ENCODE measurements at regions not wholly inside any gene's neighbourhood (a gene's known extent, or its start where the extent isn't known, plus 50 kb on each side); places are given as distances from the start of the nearest gene placed in this dataset.

DNA sequence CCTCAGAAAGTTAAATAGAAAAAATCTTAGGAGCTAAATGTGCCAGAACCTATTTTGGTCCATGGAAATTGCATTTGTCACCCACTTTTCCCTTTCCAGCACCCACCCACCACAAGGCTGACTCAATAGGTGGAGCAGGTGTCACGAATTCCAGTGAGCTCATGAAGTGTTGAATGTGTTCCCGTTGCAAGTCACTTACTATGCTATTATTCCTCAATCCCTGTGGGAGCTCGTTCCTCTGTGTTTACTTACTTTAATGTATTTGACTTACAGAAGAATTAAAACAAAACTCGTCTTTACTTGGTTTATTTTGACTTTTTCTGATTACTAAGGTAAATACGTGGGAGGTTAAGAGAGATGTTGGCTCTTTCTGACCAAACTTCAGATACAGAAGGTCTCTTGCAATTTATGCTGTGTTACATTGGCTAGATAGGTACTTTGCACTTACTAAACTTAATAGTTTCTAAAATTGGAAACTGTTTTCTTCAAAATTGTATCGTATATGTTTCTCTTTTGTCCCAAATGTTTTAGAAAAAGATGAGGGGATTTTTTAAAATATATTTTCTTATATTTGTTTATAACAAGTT, 269.4 kb upstream of the NOVA1 start:
- Histone ChIP-seq H3K36me3 (ENCODE audit: control insufficient read depth, insufficient read depth, low read length) (no peaks in the 10 kb centered on the region), H3K9me3 (ENCODE audit: control insufficient read depth, insufficient read depth, low read length) (no peaks in the 10 kb centered on the region), H3K4me3 (ENCODE audit: low read depth, low read length) (no peak overlapping the region), H3K4me1 (ENCODE audit: control insufficient read depth, insufficient read depth, low read length) (no peaks in the 10 kb centered on the region), H3K27ac (ENCODE audit: low read depth, low read length) (no peak overlapping the region), H3K27me3 (ENCODE audit: control insufficient read depth, insufficient read depth, low read length) (no peaks in the 10 kb centered on the region)
- WGBS (ENCODE audit: insufficient coverage): no CpG with 5 or more reads among the region's 6 CpGs
- DNase-seq (ENCODE audit: low read depth in 4 of 6, low spot score in 6 of 6): peak in 2 of 6 donors; percentile 10 to 36

DNA sequence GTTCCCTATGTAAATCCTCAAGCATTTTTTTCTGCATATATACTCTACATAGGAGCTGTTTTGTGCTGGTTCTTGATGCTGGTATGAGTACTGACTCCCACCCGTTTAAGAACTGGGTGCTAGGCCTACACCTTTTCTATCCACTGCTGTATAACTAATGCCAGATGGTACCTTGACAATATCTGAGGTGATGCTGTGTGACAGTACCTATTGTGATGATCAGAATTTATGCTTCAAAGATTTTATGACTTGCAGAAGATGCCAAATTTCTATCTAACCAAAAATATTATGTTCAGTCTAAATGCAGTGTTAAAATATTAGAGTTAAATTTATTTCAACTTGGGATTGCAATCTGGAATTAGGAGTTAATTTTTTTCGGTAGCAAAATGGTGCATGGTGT, 272.3 kb upstream of the NOVA1 start:
- Histone ChIP-seq H3K4me1 (ENCODE audit: control insufficient read depth, insufficient read depth, low read length) (no peaks in the 10 kb centered on the region), H3K4me3 (ENCODE audit: low read depth, low read length) (no peak overlapping the region), H3K27me3 (ENCODE audit: control insufficient read depth, insufficient read depth, low read length) (no peaks in the 10 kb centered on the region), H3K9me3 (ENCODE audit: control insufficient read depth, insufficient read depth, low read length) (no peaks in the 10 kb centered on the region), H3K36me3 (ENCODE audit: control insufficient read depth, insufficient read depth, low read length) (no peaks in the 10 kb centered on the region), H3K27ac (ENCODE audit: low read depth, low read length) (no peak overlapping the region)
- no peak for DNase-seq (ENCODE audit: low read depth in 4 of 6, low spot score in 6 of 6)
- WGBS (ENCODE audit: insufficient coverage): no CpG with 5 or more reads among the region's 2 CpGs

GRCh38 chr14:26870722-26871617, 273.1 kb upstream of the NOVA1 start:
- H3K9me3 ChIP-seq (ENCODE audit: control insufficient read depth, insufficient read depth, low read length): no peaks in the 10 kb centered on the region
- H3K4me3 ChIP-seq (ENCODE audit: low read depth, low read length): no peak overlapping the region
- peak overlapping the region; percentile 22 for H3K27ac ChIP-seq (ENCODE audit: low read depth, low read length)
- 29% methylated on average over 2 of the region's 8 CpGs for WGBS (ENCODE audit: insufficient coverage)
- peak in 2 of 6 donors; percentile 53 to 94 for DNase-seq (ENCODE audit: low read depth in 4 of 6, low spot score in 6 of 6)
- no peaks in the 10 kb centered on the region for H3K27me3 ChIP-seq (ENCODE audit: control insufficient read depth, insufficient read depth, low read length)
- no peaks in the 10 kb centered on the region for H3K4me1 ChIP-seq (ENCODE audit: control insufficient read depth, insufficient read depth, low read length)
- no peaks in the 10 kb centered on the region for H3K36me3 ChIP-seq (ENCODE audit: control insufficient read depth, insufficient read depth, low read length)

- peak in 2 of 6 donors; percentile 76 to 85 for DNase-seq (ENCODE audit: low read depth in 4 of 6, low spot score in 6 of 6)
- H3K4me3 ChIP-seq (ENCODE audit: low read depth, low read length): no peak overlapping the region
- no peak overlapping the region for H3K27ac ChIP-seq (ENCODE audit: low read depth, low read length)
- H3K36me3 ChIP-seq (ENCODE audit: control insufficient read depth, insufficient read depth, low read length): no peaks in the 10 kb centered on the region
- no peaks in the 10 kb centered on the region for H3K9me3 ChIP-seq (ENCODE audit: control insufficient read depth, insufficient read depth, low read length)
- WGBS (ENCODE audit: insufficient coverage): 29% methylated on average over 6 of the region's 8 CpGs
- H3K27me3 ChIP-seq (ENCODE audit: control insufficient read depth, insufficient read depth, low read length): no peaks in the 10 kb centered on the region
- no peaks in the 10 kb centered on the region for H3K4me1 ChIP-seq (ENCODE audit: control insufficient read depth, insufficient read depth, low read length)
These were observed 274.9 kb upstream of the NOVA1 start for GRCh38 chr14:26872515-26873361.

- Histone ChIP-seq H3K27me3 (ENCODE audit: control insufficient read depth, insufficient read depth, low read length) (no peaks in the 10 kb centered on the region), H3K27ac (ENCODE audit: low read depth, low read length) (no peak overlapping the region), H3K4me3 (ENCODE audit: low read depth, low read length) (no peak overlapping the region), H3K36me3 (ENCODE audit: control insufficient read depth, insufficient read depth, low read length) (no peaks in the 10 kb centered on the region), H3K9me3 (ENCODE audit: control insufficient read depth, insufficient read depth, low read length) (no peaks in the 10 kb centered on the region), H3K4me1 (ENCODE audit: control insufficient read depth, insufficient read depth, low read length) (no peaks in the 10 kb centered on the region)
- peak in 2 of 6 donors; percentile 21 to 63 for DNase-seq (ENCODE audit: low read depth in 4 of 6, low spot score in 6 of 6)
- 86% methylated on average over 1 of the region's 4 CpGs for WGBS (ENCODE audit: insufficient coverage)
These were observed 275.6 kb upstream of the NOVA1 start for GRCh38 chr14:26873362-26873960.

DNA sequence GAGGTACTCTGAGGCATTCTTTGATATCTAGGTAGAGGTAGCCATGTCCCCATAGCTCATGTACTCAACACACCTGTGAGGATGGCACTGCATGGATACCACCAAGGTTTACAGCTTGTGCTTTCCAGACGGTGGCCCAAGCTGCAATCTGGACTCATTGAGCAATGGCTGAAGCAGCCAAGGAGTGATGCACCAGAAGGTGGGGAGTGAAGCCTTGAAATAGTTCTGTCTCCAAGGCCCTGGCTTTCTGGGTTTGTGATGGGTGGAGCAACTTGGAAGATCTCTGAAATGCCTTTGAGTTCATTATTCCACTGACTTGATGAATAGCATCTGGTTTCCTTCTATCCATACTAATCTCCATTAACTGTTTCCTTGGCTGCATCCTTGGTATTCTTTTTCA, 290.0 kb upstream of the NOVA1 start:
- Histone ChIP-seq H3K36me3 (ENCODE audit: control insufficient read depth, insufficient read depth, low read length) (no peaks in the 10 kb centered on the region), H3K27me3 (ENCODE audit: control insufficient read depth, insufficient read depth, low read length) (no peaks in the 10 kb centered on the region), H3K9me3 (ENCODE audit: control insufficient read depth, insufficient read depth, low read length) (peaks cover 2% of the 10 kb centered on the region), H3K4me1 (ENCODE audit: control insufficient read depth, insufficient read depth, low read length) (no peaks in the 10 kb centered on the region), H3K27ac (ENCODE audit: low read depth, low read length) (no peak overlapping the region), H3K4me3 (ENCODE audit: low read depth, low read length) (no peak overlapping the region)
- WGBS (ENCODE audit: insufficient coverage): 100% methylated on average over 1 of the region's 1 CpG
- DNase-seq (ENCODE audit: low read depth in 4 of 6, low spot score in 6 of 6): no peak

GRCh38 chr14:26888592-26888991, 290.8 kb upstream of the NOVA1 start:
- no peak overlapping the region for H3K4me3 ChIP-seq (ENCODE audit: low read depth, low read length)
- no peaks in the 10 kb centered on the region for H3K4me1 ChIP-seq (ENCODE audit: control insufficient read depth, insufficient read depth, low read length)
- no peak for DNase-seq (ENCODE audit: low read depth in 4 of 6, low spot score in 6 of 6)
- no peak overlapping the region for H3K27ac ChIP-seq (ENCODE audit: low read depth, low read length)
- H3K36me3 ChIP-seq (ENCODE audit: control insufficient read depth, insufficient read depth, low read length): no peaks in the 10 kb centered on the region
- WGBS (ENCODE audit: insufficient coverage): 100% methylated on average over 1 of the region's 1 CpG
- no peaks in the 10 kb centered on the region for H3K27me3 ChIP-seq (ENCODE audit: control insufficient read depth, insufficient read depth, low read length)
- peaks cover 2% of the 10 kb centered on the region for H3K9me3 ChIP-seq (ENCODE audit: control insufficient read depth, insufficient read depth, low read length)

- no peaks in the 10 kb centered on the region for H3K36me3 ChIP-seq (ENCODE audit: control insufficient read depth, insufficient read depth, low read length)
- no peaks in the 10 kb centered on the region for H3K27me3 ChIP-seq (ENCODE audit: control insufficient read depth, insufficient read depth, low read length)
- H3K9me3 ChIP-seq (ENCODE audit: control insufficient read depth, insufficient read depth, low read length): peaks cover 8% of the 10 kb centered on the region
- H3K4me3 ChIP-seq (ENCODE audit: low read depth, low read length): no peak overlapping the region
- H3K4me1 ChIP-seq (ENCODE audit: control insufficient read depth, insufficient read depth, low read length): no peaks in the 10 kb centered on the region
- no peak for DNase-seq (ENCODE audit: low read depth in 4 of 6, low spot score in 6 of 6)
- H3K27ac ChIP-seq (ENCODE audit: low read depth, low read length): no peak overlapping the region
- 88% methylated on average over 2 of the region's 3 CpGs for WGBS (ENCODE audit: insufficient coverage)
These were observed 298.6 kb upstream of the NOVA1 start for GRCh38 chr14:26896447-26896846.

DNA sequence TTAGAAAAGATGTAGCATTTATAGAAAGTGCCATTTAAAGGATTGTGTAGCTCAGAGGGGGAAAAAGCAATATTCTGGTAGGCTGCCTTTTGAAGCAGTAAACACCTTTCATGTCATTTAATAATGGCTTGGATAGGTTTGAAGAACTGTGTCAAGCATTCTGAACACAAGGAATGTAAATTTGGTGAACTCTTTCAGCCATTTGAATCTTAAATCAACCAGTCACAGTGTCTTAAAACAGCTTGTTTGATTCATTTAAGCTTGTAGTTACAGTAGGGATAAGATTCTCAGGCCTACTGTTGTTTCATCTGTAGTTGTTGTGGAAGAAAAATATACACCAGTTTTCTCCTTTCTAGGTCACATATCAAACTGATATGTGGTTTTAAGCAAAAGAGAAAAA, 299.4 kb upstream of the NOVA1 start:
- no peaks in the 10 kb centered on the region for H3K4me1 ChIP-seq (ENCODE audit: control insufficient read depth, insufficient read depth, low read length)
- H3K9me3 ChIP-seq (ENCODE audit: control insufficient read depth, insufficient read depth, low read length): peaks cover 8% of the 10 kb centered on the region
- no peak for DNase-seq (ENCODE audit: low read depth in 4 of 6, low spot score in 6 of 6)
- H3K36me3 ChIP-seq (ENCODE audit: control insufficient read depth, insufficient read depth, low read length): no peaks in the 10 kb centered on the region
- no peaks in the 10 kb centered on the region for H3K27me3 ChIP-seq (ENCODE audit: control insufficient read depth, insufficient read depth, low read length)
- no peak overlapping the region for H3K4me3 ChIP-seq (ENCODE audit: low read depth, low read length)
- no peak overlapping the region for H3K27ac ChIP-seq (ENCODE audit: low read depth, low read length)

Data from spinal cord (tissue), 9 donors.